ENCODE measurements at regions not wholly inside any gene's neighbourhood (a gene's known extent, or its start where the extent isn't known, plus 50 kb on each side); places are given as distances from the start of the nearest gene placed in this dataset.

DNA sequence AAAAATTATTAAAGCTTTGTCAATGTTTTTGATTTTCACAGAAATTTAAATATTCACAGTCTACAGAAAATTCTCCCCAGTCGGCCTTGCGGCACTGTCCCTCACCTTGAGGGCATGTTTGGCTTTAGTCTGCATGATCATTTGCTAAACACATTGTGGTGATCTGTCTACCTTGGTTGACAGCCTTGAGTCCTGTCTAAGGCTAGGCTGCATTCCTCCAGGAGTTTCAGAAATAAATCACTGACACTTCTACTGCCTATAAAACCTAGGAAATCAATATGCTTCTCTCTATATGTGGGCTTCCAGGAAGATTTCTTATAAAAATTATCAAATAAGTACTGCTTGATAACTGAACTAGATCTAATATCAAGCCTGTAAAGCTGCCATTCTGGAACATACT is 430.7 kb upstream of the GRM3 start (continued):
- no peak for TF ChIP-seq CHD7 (IDR thresholded peaks at IDR 0.05; ENCODE audit: insufficient replicate concordance, low read length)
- TF ChIP-seq TAF1 (IDR thresholded peaks at IDR 0.05; ENCODE audit: low read depth, low read length), result no peak
- no peak for TF ChIP-seq SUZ12 (IDR thresholded peaks at IDR 0.05; ENCODE audit: low read length)
- TF ChIP-seq POLR2AphosphoS5 (IDR thresholded peaks at IDR 0.05; ENCODE audit: low read depth, low read length), result no peak

Measured in H1 (cell line).